DMS 273 treated with DMSO at 0.1 percent for 48 hours (cell line): ENCODE measurements at regions not wholly inside any gene's neighbourhood (a gene's known extent, or its start where the extent isn't known, plus 50 kb on each side); places are given as distances from the start of the nearest gene placed in this dataset.

ENCODE experiments used
- DNase-seq: peaks from one replicate; lab custom pipeline; 2025; lab: John Stamatoyannopoulos, UW

DNA sequence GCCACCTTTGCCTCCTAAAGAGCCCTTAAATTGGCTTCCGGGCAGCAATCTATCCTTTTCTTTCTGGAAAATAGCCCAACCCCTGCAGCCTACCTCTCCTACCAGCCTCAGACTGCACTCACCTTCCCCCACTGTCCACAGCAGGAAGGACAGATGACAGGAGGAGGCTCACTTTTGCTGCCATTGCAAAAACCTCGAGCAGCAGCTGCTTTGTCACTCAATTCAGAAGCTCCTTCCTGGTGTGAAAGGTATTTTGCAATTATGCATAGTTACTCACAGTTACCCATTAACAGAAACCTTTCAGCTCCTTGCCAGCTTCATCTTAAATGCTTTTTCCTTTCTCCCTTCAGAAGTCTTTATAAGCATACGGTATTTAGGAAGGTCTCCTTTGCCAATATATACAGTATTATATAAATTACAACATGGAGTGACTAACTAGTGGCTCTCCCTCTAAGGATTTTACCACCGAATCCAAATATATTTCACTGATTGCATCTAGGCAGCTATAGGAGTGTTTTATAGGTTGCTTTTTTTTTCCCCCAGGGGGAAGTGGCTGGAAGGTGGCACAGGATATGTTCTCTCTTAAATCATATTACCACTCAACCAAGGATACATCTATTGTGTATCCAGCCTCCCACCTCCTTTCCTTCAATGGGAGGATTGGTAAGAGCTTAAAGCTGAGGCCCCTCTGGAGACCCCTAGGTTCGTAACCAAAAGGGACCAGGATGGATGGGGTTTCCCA is 142.1 kb upstream of the IPO9 start:
- DNase-seq = no peak

DNA sequence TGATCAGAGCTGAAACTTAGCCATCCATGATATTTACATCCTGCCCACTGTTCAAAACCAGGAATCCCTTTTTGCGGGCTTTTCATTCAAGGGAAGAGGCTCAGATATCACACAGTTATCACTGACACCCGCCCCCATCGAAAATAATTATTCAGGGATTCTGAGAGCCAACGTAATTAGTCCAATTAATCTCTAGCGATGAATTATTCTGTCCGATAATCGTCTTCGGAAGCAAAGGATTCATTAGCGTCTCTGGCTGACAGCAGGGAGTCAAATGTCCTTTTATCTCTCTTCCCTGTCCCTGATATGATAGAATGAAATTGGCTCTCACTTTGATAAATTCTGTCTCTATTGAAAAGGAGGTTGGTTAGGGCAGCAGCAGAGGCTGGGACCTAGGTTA is 140.4 kb upstream of the IPO9 start:
- DNase-seq = no peak

DNA sequence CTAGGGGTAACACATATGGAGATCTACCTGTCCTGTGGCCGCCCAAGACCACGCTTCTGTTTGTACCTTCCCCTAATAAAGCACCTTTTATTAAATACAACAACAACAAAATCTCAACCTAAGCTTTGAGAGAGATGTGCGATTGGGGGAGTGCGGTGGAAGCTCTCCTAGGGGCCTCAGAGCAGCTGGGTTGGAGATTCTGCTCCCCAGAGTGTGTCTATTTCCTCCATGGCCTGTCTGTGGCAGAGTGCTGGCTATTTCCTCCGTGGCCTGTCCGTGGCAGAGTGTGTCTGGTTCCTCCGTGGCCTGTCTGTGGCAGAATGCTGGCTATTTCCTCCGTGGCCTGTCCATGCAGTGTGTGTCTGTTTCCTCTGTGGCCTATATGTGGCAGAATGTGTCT is 139.3 kb upstream of the IPO9 start:
- DNase-seq = no peak

DNA sequence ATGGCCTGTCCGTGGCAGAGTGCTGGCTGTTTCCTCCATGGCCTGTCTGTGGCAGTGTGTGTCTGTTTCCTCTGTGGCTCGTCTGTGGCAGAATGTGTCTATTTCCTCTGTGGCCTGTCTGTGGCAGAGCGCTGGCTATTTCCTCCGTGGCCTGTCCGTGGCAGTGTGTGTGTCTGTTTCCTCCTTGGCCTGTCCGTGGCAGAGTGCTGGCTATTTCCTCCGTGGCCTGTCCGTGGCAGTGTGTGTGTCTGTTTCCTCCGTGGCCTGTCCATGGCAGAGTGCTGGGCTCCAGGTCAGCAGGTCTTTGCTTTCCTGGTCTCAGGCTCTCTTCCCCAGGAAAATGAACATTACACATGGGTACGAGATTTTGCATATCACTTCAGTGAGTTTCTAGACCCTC is 138.4 kb upstream of the IPO9 start:
- DNase-seq = no peak

DNA sequence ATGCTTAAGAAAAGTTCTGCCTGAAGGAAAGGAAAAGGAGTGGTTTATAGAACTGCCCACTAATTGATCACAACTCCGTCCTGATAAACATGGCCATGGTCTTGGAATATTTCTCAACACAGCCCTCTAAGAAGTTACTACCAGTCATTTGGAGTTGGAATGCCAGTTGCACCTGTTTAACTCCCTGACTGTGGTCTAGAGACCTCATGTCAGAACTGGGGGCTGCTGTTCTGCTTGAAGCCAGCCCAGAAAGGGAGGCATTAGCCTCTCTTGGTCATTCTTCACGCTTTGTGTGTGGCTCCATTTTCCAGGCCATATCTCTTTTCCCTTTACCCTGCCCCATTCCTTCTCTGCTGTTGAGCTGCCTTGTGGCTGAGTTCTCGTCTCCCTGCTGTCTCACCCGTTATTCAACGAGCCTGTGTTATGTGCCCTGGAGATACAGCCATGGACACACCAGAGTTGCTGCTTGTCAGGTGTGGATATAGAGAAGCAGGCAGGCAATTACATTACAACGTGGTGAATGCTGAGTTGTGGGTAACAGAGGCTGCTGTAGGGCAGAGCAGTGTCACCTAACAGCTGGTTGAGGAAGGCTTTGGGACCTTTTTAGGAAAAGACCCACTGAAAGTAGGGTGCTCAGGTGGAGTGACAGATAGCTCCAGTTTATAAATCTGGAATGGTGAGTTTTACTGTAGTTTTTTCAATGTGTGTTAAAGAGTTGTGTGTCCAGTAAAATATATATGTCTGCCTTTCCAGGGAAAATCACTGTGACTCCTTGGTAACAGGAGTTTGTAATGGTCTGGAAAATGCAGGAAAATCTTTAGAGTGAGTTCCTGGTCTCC is 137.0 kb upstream of the IPO9 start:
- no peak for DNase-seq

DNA sequence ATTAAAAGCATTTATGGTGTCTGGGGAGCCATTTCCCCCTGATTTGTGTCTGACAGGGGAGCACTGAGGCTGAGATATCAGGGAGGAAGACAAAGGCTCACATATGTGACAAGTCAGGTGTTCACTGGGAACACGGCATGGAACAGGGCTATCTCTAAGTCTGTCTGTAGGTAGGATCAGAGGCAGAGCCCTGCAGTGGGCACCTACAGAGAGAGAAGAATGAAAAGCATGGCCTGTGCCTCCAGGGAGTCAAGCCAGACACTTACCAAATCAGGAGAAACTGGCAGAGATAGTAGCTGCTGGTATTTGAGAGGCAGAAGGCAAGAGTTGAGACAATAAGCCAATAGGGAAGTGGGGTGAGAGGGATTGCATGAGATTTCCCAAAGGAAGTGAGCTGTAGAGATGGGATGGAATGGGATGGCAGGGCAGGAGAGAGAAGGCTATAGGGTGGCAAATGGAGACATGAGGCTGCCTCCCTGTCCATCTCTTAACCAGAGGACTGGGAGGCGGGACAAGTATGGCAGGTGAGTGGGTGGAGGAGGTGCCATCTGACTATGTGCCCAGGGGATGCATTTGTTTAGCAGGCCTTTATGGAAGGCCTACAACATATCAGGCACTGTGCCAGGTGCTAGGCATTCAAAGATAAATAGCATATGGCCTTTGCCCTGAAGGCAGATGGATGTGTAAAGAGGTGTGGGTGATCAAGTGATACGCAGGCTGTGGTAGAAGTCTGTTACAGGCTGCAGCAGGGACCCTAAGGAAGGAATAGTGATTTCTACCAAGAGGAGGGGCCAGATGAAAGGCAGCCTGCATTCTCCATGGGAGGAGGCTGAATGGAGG is 136.2 kb upstream of the IPO9 start:
- DNase-seq = peak; percentile 97

DNA sequence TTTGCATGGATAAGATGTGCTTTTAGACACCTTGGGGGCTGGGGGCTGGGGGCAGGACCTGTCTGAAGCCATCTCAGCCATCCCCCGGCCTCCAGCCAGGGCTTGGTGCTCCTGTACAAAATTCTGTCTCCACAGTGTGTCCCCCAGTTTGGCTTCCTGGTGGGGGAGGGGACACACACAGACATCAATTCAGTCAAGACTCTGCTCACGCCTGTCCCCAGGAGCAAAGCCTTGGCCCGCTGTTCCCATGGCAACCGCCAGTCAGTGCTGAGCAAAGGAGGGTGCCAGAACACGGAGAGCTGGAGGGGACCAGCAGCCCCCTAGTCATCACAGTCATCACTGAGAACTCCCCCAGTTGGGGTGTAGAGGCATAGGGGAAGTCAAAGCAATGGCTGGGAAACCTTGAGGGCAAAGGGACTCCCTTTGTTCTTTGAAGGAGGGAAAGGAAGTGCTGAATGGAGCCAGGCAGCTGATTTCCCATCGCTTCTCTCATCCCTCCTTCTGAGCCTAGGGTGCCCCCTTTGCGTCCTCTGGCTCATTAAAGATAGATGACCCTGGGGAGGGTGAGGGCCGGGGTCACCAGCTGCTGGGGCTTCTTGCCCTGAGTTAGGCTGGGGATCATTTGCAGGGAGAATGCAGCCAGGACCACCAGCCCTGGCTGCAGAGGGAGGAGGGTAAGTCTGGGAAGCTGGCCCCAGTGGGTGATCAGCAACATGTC is 134.9 kb upstream of the IPO9 start:
- DNase-seq = no peak

DNA sequence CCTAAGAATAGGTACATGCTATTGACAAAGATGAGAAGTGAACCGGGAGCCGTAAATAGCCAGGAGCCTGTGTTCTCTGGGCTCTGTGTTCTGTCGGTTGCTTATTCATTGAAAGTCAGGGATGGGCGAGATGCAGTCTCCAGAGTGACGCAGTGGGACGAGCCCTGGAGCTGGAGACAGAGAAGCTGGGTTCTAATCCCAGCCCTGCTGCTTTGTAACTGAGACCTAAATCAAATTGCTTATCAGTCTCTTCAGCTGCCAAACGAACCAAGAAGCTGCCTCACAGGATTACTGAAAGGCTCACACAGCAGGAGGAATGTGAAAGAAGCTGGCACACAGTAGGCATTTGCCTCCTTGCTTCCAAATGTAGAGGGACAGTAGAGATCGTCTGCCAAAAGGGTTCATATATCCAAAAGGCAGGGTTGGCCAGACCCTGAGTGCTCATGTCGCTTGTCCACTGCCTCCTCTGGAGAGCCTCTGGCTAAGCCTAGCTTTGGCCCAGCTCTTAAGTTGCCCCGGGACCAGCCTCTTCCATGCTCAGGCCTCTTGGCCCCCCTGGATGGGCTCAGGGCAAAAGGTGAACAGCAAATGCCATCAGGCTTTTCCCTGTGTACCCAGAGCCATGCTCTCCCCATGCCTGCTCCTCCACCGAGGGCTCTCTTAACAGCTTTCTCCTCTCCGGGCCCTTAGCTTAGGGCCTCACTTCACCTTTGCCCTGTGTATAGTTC is 134.2 kb upstream of the IPO9 start:
- no peak for DNase-seq

DNA sequence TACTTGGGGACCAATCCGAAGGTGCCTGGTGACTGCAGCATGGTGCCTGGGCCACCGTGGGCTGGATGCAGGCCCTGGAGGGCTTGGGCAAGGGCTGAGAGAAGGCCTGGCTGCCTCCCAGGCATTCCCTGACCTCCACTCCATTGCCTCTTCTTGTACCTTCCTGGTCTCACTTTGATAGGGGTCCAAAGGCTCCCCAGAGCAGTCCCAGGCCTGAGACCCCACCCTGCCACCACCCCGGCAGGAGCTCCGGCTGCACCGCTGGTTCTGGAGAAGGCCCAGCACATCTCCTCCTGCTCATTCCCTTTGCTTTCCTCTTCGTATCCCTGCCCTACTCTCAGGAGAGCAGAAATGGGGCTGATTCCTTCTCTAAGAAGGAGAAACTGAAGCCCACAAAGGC is 133.3 kb upstream of the IPO9 start:
- DNase-seq = no peak

DNA sequence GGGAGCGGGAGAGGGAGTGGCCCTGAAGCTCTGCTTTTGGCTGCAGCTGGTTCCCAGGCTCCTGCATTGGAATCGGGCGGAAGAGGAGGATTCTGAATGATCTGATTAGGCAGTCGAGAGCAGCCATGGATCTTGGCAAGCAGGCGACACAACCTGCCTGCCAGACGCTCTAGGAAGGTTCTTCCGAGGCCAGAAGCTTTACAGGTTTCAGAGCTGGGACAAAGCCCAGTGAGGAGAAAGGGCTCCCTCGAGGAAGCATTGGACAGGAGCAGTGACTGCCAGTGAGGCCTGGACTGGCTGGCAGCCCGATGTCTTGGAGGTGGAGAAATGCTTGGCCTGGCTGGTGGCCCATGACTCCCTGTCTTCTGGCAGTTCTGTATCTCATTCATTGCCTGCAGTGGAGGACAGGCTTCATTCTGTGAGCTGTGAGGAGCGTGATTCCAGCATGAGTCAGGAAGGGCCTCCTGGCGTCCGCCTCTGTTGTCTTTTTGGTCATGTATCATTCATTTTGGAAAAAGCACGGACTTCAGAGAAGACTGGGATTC is 132.7 kb upstream of the IPO9 start:
- peak; percentile 72 for DNase-seq

DNA sequence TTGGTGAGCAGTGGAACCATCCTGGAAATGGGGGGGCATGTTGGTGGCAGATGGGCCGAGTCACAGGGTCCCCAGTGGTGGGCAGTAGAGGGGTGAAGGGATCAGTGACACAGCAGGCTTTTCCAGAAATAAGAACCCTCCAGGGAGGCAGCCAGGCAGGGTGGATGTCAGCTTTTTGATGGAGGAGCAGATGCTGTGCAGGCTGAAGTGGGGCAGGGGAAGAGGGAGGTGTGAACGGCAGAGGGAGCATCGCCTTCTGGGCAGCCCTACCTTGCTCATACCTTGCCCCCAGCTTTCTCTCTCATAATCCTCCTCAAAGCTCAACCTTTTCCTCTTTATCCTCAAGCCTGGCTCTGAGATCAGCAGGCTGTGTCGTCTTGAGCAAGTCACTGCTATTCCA is 131.8 kb upstream of the IPO9 start:
- DNase-seq = no peak

DNA sequence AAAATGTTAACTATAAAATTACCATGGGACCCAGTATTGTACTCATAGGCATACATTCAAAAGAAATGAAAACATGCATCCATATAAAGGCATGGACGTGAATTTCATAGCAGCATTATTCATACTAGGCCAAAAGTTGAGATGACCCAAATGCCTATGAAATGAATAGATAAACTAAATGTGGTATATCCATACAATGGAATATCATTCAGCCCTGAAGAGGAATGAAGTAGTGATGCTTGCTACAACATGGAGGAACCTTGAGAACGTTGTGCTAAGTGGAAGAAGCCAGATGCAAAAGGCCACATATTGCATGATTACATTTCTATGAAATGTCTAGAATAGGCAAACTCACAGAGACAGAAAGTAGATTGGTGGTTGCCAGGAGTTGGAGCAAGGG is 127.1 kb upstream of the IPO9 start:
- DNase-seq = no peak

DNA sequence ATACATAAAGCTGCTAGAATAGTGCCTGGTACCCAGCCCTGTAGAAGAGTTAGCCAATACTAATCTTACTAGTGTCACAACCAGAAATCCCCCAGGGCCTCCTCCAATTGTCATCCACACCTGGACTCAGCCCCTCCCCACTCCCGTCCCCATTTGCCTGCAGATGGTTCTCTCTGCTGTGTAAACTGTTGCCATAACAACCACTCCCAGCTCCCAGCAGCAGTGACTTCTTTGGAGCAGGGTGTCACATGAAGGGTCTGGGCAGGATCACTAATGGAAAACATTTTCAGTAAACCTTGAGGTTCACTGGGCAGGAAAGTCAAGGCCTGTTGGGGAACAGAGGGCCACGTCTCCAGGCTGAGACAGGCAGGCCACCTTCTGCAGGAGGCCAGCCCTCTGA is 126.0 kb upstream of the IPO9 start:
- peak; percentile 80 for DNase-seq

DNA sequence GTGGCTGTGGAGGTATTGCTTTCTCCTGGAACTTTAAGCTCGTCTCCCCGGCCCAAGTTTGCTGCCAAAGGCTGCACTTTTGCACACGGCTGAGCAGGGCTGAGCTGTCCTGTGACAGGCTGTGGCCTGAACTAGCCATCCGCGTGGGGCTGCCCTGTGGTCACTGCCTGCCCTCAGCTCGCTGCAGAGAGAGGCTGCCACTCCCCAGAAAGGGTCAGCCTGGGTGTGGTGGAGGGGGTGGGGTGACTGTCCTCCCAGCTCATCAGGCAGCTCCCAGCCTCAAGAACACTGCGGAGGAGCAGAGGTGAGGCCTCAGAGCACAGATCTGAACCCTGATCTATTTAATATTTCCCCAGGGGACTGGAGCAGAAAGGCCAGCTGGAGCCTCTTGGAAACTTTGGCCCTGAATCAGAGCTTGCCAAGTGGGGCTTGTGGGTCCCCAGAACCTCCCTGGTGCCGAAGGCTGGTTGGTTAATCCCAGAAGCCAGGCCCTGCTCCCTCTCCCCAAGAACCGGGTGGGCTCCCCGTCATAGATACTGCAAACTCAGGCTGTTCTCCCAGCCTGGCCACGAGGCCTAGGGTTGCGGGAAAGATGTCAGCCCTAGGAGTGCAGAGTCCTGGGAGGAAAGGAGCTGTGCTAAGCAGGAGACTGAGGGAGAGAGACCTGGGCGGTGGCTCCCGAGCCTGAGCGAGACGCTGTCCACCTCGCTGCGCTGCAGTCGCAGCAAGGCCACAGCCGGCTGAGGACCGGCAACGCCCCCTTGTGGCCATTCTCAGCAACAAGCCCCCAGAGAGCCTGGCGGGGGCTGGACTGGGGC is 125.1 kb upstream of the IPO9 start:
- DNase-seq = peak; percentile 66

DNA sequence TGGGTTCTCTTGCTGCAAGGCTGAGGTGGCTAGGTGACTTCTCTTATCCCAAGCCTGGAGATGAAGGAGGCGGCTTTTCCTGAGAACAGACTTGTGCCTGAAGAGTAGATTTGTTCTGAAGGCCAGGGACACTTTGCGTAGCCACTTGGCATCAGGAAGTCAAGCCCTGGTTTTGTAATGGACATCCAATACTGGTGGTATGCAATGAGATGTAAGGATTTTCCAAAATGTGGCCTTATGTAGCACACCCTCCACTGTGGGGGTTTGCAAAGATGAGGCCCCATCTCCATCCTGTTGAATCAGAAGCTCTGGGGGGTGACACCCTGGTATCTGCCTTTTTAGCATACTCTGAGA is 124.5 kb upstream of the IPO9 start:
- no peak for DNase-seq

DNA sequence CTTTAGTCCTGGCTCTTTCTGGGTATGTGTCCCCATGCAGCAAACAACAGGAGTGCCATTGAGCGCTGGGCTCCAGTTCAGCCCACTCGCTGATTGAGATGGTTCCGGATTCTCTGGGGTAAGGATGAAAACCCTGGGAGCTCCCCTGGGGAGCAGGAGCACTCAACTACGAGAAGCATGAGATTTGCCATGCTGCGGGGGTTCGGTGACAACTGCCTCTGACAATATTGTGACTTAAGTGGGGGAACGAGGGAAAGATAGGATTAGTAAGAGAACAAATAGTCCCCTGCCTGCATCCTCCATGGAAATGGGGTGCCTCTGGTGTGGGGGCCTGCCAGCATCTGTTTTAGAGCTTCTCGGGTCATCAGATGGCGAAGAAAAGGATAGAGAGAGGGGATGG is 123.6 kb upstream of the IPO9 start:
- no peak for DNase-seq

DNA sequence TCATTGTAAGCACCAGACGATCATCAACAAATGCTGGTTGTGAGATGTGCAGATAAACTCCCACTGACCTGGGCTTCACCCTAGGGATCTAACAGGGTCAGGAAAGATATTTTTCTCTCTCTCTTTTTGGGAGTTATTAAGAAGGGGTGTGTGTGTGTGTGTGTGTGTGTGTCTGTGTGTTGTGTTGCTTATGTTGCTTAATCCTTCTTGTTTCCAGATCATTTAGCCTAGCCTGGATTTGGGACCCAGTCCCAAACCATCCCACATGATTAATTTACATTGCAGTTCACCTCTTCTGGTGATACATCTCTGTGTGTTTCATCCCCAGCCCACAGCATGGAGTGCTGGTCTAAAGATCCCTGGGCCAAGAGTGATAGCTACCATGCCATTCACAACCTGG is 122.8 kb upstream of the IPO9 start:
- no peak for DNase-seq

DNA sequence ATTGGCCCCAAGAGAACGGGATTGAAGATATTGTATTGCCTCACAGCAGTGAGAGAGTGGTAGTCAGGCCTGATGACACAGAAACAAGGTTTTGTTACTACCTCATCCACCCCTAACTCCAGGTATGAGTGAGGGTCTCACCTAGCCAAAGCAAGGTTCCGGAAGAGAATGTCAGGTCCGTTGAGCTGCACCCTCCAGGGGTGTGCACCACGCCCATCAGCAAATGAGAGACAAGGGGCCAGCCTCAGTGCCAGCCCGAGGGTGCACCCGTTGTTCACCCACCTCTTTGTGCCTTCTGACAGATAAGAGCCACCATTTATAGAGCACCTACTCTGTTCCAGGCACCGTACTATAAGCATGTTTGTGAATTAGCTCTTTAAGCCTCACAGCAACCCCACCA is 121.9 kb upstream of the IPO9 start:
- no peak for DNase-seq

DNA sequence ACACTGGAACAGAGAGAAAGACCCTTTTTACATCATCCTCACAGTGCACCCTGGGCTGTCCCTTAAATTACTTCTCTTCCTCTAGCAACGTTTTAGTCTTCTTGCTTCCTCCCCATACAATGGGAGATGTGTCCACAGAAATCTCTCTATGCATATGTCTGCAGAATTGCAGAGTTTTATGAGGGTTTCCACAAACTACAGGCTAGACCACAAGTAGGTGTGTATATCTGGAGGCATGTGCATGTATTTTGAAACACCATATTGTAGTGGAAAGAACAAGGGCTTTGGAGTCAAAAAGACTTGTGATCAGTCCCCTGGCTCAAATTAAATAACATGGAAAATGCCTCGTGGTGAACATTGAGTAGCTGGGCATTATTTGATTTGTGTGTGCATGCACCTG is 121.3 kb upstream of the IPO9 start:
- DNase-seq = no peak

DNA sequence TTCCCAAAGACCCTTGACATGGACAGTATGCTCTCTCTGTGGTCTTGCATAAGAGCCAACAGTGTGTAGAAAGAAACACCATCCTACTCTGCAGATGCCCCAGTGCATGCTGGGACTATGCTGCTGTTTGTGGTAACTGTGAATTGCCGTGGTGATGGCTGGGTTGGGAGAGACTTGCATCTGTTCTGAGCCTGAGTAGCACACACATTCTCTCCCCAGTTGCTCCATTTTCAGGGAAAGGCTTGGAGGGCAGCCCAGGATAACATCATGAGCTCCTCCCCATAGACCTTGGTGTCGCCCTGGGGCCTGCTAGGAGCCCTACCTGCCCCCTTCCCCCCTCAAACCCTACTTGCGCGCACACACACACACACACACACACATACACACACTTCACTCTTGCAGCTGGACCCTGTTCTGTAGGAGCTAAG is 120.9 kb upstream of the IPO9 start:
- DNase-seq = no peak
